ENCODE measurements at regions not wholly inside any gene's neighbourhood (a gene's known extent, or its start where the extent isn't known, plus 50 kb on each side); places are given as distances from the start of the nearest gene placed in this dataset.

GRCh38 chr20:41935259-41935791 lies 317.1 kb upstream of the CHD6 start:
- no peak for TF ChIP-seq CTCF (conservative IDR thresholded peaks at IDR 0.05; ENCODE audit: low read depth, low read length)
- no peak overlapping the region for H3K9ac ChIP-seq
- no peak overlapping the region for H3K4me3 ChIP-seq (IDR thresholded peaks at IDR 0.05; ENCODE audit: insufficient read depth, low read depth, low read length)
- H3K27ac ChIP-seq, result no peak overlapping the region
- H3K27me3 ChIP-seq (ENCODE audit: insufficient read depth, low read depth), result no peaks in the 10 kb centered on the region
- H4K20me1 ChIP-seq (ENCODE audit: insufficient read depth), result no peaks in the 10 kb centered on the region
- H3K4me2 ChIP-seq, result no peak overlapping the region
- no peaks in the 10 kb centered on the region for H3K4me1 ChIP-seq (ENCODE audit: low read depth, poor library complexity, severe bottlenecking)
- H2AFZ ChIP-seq (ENCODE audit: low read depth), result no peak overlapping the region
- H3K36me3 ChIP-seq (ENCODE audit: insufficient read depth), result no peaks in the 10 kb centered on the region
- no peaks in the 10 kb centered on the region for H3K79me2 ChIP-seq (ENCODE audit: insufficient read depth, low read depth)

GRCh38 chr20:41932431-41932830 lies 314.3 kb upstream of the CHD6 start:
- TF ChIP-seq CTCF (conservative IDR thresholded peaks at IDR 0.05; ENCODE audit: low read depth, low read length), result no peak
- H3K36me3 ChIP-seq (ENCODE audit: insufficient read depth), result no peaks in the 10 kb centered on the region
- H3K27me3 ChIP-seq (ENCODE audit: insufficient read depth, low read depth), result no peaks in the 10 kb centered on the region

GRCh38 chr20:41927655-41928054 lies 309.5 kb upstream of the CHD6 start:
- H2AFZ ChIP-seq (ENCODE audit: low read depth), result no peak overlapping the region
- no peak for TF ChIP-seq CTCF (conservative IDR thresholded peaks at IDR 0.05; ENCODE audit: low read depth, low read length)
- H3K4me1 ChIP-seq (ENCODE audit: low read depth, poor library complexity, severe bottlenecking), result no peaks in the 10 kb centered on the region
- H3K4me3 ChIP-seq (IDR thresholded peaks at IDR 0.05; ENCODE audit: insufficient read depth, low read depth, low read length), result no peak overlapping the region
- no peak overlapping the region for H3K27ac ChIP-seq
- no peak overlapping the region for H3K4me2 ChIP-seq
- no peak overlapping the region for H3K9ac ChIP-seq
- H4K20me1 ChIP-seq (ENCODE audit: insufficient read depth), result no peaks in the 10 kb centered on the region
- H3K36me3 ChIP-seq (ENCODE audit: insufficient read depth), result no peaks in the 10 kb centered on the region
- H3K27me3 ChIP-seq (ENCODE audit: insufficient read depth, low read depth), result no peaks in the 10 kb centered on the region
- no peaks in the 10 kb centered on the region for H3K79me2 ChIP-seq (ENCODE audit: insufficient read depth, low read depth)

More at GRCh38 chr20:41932431-41932830, 314.3 kb upstream of the CHD6 start:
- no peaks in the 10 kb centered on the region for H4K20me1 ChIP-seq (ENCODE audit: insufficient read depth)
- H2AFZ ChIP-seq (ENCODE audit: low read depth), result no peak overlapping the region
- H3K4me3 ChIP-seq (IDR thresholded peaks at IDR 0.05; ENCODE audit: insufficient read depth, low read depth, low read length), result no peak overlapping the region
- no peaks in the 10 kb centered on the region for H3K79me2 ChIP-seq (ENCODE audit: insufficient read depth, low read depth)
- H3K4me1 ChIP-seq (ENCODE audit: low read depth, poor library complexity, severe bottlenecking), result no peaks in the 10 kb centered on the region
- no peak overlapping the region for H3K9ac ChIP-seq
- H3K27ac ChIP-seq, result no peak overlapping the region
- no peak overlapping the region for H3K4me2 ChIP-seq

- H3K9ac ChIP-seq, result no peak overlapping the region
- H3K79me2 ChIP-seq (ENCODE audit: insufficient read depth, low read depth), result no peaks in the 10 kb centered on the region
- no peak for TF ChIP-seq CTCF (conservative IDR thresholded peaks at IDR 0.05; ENCODE audit: low read depth, low read length)
- H3K4me2 ChIP-seq, result no peak overlapping the region
- no peak overlapping the region for H3K27ac ChIP-seq
- no peak overlapping the region for H2AFZ ChIP-seq (ENCODE audit: low read depth)
- H3K4me1 ChIP-seq (ENCODE audit: low read depth, poor library complexity, severe bottlenecking), result no peaks in the 10 kb centered on the region
- no peak overlapping the region for H3K4me3 ChIP-seq (IDR thresholded peaks at IDR 0.05; ENCODE audit: insufficient read depth, low read depth, low read length)
- H3K36me3 ChIP-seq (ENCODE audit: insufficient read depth), result no peaks in the 10 kb centered on the region
- H4K20me1 ChIP-seq (ENCODE audit: insufficient read depth), result no peaks in the 10 kb centered on the region
- H3K27me3 ChIP-seq (ENCODE audit: insufficient read depth, low read depth), result no peaks in the 10 kb centered on the region
Observed at GRCh38 chr20:41927189-41927588, 309.0 kb upstream of the CHD6 start.
